ENCODE measurements at regions not wholly inside any gene's neighbourhood (a gene's known extent, or its start where the extent isn't known, plus 50 kb on each side); places are given as distances from the start of the nearest gene placed in this dataset.

- DNase-seq: no peak
Observed at GRCh38 chr2:35416391-35417140, 939.0 kb upstream of the CRIM1 start.

DNA sequence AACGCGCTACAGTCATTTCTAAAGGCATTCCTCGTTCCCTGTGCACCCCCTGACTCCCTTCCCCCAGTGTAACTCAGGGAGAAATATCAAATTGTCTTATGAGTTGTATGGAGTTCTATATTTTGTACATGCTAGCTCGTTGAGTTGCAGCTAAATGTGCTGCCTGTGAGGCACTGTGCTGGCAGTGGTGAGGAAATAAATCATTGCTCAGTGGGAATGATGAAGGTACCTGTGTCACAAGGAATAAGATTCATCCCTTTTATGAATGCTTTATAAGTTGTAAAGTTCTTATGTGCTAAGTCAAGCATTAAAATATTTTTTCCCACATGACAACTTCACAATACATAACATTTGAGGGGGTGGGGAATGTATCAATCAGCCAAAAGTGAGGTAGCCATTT lies 939.6 kb upstream of the CRIM1 start:
- no peak for DNase-seq

GRCh38 chr2:35415282-35415681 lies 940.3 kb upstream of the CRIM1 start:
- DNase-seq: no peak

- DNase-seq: peak; percentile 12
Observed at GRCh38 chr2:35410431-35411061, 945.0 kb upstream of the CRIM1 start.

- DNase-seq: no peak
Observed at GRCh38 chr2:35409762-35410161, 945.8 kb upstream of the CRIM1 start.

GRCh38 chr2:35408320-35408719 lies 947.3 kb upstream of the CRIM1 start:
- no peak for DNase-seq

GRCh38 chr2:35391736-35392442 lies 963.7 kb upstream of the CRIM1 start:
- no peak for DNase-seq

DNA sequence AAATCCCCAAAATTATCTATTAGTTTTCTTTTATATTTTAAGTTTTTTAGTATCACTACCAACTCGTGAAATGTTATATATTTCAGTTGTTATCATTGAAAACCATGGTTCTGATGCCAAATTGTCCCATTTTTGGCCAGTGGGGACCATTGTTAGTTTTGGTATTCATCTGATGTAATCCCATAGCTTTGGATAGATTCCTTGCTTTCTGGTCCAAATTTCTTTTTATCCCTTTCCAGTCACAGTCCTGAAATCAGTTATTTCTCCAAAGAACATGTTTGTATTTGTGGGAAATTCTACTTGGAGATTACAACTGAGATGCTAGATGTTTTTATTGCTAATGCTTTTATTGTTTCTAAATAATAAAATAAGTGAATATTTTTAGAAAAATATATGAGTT lies 976.8 kb upstream of the CRIM1 start:
- DNase-seq: no peak

DNA sequence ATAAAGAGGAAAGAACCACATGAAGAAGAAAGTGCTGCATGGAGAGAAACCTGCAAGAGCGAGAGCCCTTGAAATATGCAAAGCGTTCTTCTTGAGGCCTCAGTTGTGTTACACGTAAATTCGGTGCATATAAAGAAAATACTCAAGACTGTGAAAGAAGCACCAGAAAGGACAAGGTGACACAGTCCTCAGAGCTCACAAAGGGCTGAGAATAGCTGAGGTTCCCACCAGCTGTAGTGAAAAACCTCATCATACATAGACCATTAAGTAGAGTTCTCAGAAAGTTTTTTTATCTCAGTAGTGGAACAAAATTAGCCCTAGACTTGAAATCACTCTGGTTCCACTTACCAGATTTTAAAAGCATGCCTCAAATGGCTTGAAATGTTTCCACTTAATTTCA lies 980.7 kb upstream of the CRIM1 start:
- no peak for DNase-seq

GRCh38 chr2:35365859-35366258 lies 989.7 kb upstream of the CRIM1 start:
- DNase-seq: no peak

DNA sequence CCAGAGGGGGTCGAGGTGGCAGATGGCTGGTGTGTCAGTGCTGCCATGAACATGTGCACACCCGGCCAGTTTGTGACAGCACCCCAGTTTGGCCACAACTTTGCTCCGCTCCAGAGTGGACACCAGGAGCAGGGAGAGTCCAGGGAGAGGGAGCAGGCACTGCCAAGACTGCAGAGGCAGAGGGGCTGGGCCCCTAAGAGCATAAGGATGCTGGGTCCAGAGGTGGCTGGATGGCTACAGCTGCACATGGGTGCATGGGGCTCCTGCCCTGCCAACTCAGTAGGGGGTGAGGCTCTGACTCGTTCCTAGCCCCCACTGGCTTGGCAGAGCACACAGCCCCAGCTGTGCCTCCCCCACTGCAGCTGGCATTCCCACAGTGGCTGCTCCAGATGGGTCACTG lies 999.2 kb upstream of the CRIM1 start:
- DNase-seq: no peak

- no peak for DNase-seq
Observed at GRCh38 chr2:35355056-35355455, 1000.5 kb upstream of the CRIM1 start.

DNA sequence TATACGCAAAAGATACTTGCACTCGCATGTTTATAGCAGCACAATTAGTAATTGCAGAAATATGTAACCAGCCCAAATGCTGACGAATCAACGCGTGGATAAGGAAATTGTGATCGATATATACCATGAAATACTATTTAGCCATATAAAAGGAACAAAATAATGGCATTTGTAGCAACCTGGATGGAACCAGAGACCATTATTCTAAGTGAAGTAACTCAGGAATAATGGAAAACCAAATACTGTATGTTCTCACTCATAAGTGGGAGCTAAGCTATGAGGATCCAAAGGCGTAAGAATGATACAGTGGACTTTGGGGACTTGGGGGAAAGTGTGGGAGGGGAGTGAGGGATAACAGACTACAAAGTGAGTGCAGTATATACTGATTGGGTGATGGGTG lies 1008.0 kb upstream of the CRIM1 start:
- no peak for DNase-seq

GRCh38 chr2:35343135-35343534 lies 1012.4 kb upstream of the CRIM1 start:
- no peak for DNase-seq

- DNase-seq: no peak
Observed at GRCh38 chr2:35339211-35339610, 1016.4 kb upstream of the CRIM1 start.

DNA sequence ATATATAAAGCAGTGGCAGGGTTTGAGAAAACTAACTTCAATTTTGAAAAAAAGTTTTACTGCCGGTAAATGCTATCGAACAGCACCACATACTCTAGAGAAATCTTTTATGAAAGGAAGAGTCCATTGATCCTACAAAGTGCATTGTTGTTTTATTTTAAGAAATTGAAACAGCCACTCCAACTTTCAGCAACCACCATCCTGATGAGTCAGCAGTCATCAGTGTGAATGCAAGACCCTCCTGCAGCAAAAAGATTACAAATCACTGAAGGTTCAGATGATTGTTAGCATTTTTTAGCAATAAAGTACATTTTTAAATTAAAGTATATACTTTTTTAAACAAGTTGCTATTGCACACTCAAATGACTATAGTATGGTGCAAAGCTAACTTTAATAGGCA lies 1017.7 kb upstream of the CRIM1 start:
- no peak for DNase-seq

DNA sequence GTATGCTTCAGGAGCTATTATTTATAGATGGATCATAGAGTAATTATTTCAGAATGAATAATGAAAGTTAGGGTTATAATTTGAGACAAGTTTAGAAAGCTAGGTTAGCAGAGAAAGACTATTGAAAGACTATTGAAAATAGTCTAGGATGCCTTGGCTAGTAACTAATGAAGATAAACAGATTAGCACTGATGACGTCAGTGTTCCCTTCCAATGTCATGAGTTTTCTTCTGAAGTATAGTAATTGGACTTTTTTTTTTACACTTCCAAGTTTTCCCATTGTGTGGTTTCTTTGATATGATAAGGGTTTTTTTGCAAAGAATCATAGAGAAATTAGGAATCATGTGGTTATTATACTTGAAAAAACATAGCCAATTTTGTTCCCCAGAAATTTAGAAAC lies 1041.5 kb upstream of the CRIM1 start:
- no peak for DNase-seq

DNA sequence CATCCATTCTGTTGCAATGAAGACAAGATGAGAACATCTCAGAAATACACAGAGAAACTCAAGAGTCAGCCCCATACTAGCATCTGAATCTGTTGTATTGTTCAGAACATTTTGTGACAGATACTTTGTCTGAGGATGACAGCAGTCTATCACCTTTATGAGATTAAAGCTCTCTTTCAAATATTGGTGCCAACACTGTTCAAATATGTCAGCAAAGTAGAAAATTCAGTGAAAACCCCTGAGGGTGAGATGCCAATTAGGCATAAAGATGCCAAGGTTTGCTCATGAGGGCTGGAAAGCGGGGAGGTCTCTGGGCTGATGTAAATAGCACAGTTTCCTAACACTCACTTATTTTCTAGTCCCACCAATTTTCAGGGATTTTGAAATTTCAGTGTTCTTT lies 1054.2 kb upstream of the CRIM1 start:
- no peak for DNase-seq

DNA sequence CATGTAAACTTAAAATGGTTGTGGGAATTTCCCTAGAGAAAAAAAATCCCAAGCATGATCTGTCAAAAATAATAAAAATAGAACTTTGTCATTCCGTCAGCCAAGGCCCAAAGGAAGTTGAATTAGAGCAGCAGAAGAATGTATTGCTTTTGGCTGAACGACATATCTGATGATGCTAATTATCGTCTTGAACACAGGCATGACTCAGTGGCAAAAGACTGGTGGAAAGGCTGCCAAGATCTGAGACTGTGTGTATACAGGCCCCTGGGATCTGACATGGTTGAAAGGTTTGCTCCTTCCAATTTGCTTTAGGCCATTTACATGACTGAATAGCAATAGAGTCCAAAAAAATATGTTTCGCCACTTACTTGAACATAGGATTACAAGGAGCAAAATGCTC lies 1057.1 kb upstream of the CRIM1 start:
- no peak for DNase-seq

- DNase-seq: no peak
Observed at GRCh38 chr2:35297403-35297802, 1058.2 kb upstream of the CRIM1 start.

DNA sequence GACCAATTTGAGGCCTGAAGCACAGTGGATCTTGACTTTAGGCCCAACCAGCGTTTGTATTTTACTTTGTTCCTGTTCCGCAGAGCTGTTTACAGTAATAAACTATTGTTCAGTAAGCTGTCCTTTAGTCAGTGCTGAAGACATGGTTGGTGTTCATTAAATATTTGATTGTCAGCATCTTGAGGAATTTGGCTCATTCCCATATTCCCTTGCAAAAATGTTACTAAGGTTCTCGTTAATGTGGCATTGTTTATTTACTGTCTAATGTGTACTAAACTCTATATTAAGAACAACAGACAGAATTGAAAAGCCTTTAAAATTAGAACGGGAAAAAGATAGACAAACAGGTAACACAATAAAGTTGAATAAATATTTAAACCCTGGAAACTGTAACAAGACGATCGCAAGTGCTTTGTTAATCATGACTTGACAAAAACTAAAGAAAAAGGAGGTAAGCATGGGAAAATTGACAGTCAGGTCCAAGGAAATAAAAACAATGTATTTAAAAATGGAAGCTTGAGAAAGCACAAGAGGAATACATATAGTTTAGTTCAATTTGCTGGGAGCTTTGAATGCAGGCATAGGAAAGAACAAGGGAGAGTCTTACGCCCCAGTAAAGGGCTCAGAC lies 1060.8 kb upstream of the CRIM1 start:
- DNase-seq: no peak

DNA sequence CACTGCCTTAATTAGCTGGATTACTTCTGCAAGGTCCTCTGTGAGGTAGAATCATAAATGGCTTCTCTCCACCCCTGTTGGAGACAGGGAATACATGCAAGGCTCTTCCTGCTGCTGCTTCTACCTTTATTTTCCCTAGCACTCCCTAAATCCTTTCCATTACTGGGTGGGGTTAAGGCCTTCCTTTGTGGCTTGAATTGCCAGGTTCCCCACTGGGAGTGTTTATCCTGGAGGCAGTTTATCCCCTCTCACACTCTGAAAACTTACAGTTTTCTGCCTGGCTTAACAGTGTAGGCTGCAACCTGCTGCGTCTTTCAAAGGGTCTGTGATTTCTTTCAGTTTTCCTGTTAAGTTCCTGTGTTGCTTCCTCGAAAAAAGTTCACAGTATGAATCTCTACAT lies 1062.3 kb upstream of the CRIM1 start:
- no peak for DNase-seq

DNA sequence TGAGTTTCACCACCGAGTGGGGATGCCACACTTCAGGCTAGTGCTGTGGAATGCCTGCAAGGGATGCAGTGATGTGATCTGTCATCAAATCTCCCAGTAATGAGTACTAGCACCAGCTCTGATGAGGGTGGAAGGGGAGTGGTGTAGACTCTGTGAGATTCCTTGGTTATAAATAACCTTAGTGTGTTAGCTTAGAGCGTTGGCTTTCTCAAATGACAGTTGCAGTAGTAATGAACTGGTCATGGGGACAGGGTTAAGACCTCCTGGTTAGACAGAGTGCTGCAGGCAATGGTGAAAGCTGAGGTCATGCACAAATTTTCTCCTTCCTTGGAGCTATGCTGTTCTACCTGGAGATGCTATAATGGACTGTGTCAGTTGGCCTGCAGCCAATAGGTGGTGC lies 1063.4 kb upstream of the CRIM1 start:
- no peak for DNase-seq

DNA sequence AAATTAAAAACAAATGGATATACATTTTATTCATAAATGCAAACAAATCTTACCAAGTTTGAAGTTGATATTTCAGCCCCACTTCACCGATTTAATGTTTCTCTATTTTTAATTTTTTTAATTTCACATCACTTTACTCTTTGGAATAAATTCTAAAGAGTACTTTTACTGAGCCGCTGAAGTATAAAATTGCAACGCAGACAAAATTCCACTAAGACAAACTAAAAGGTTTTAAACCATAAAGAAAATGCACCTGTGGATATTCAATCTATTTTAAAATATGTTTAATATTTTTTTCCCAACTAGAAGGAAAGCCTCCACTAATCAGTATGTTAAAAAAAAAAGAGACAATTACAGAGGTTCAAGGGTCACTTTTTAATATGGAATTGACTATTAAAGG lies 1073.9 kb upstream of the CRIM1 start:
- no peak for DNase-seq

Data from NCI-H345 (cell line).